Keratinocyte (primary cell): ENCODE measurements at regions not wholly inside any gene's neighbourhood (a gene's known extent, or its start where the extent isn't known, plus 50 kb on each side); places are given as distances from the start of the nearest gene placed in this dataset.

Experiments
- EZH2 ChIP-seq: IDR thresholded peaks from one replicate; pipeline ENCODE4 v1.6.1; 2012; ENCODE audit warnings: inconsistent platforms, mild to moderate bottlenecking, low read length, moderate library complexity
- TF ChIP-seq, protein P1 (sequence below), 3 experiments: IDR thresholded peaks in 1 of 3; conservative IDR thresholded peaks in 1 of 3; optimal IDR thresholded peaks in 1 of 3; 2 replicates in 2 of 3; 3 replicates in 1 of 3; pipeline versions ENCODE3 to v1.5.1; 2011; ENCODE audit warnings: low read length in 3 of 3, mild to moderate bottlenecking in 3 of 3, moderate library complexity in 2 of 3, control low read depth in 1 of 3, inconsistent platforms in 1 of 3; ENCODE audit not compliant: insufficient read depth in 2 of 3; ENCODE audit errors: extremely low read depth in 1 of 3

- TF ChIP-seq, protein P1, sequence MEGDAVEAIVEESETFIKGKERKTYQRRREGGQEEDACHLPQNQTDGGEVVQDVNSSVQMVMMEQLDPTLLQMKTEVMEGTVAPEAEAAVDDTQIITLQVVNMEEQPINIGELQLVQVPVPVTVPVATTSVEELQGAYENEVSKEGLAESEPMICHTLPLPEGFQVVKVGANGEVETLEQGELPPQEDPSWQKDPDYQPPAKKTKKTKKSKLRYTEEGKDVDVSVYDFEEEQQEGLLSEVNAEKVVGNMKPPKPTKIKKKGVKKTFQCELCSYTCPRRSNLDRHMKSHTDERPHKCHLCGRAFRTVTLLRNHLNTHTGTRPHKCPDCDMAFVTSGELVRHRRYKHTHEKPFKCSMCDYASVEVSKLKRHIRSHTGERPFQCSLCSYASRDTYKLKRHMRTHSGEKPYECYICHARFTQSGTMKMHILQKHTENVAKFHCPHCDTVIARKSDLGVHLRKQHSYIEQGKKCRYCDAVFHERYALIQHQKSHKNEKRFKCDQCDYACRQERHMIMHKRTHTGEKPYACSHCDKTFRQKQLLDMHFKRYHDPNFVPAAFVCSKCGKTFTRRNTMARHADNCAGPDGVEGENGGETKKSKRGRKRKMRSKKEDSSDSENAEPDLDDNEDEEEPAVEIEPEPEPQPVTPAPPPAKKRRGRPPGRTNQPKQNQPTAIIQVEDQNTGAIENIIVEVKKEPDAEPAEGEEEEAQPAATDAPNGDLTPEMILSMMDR (optimal IDR thresholded peaks at IDR 0.05 in 1 of 3, IDR thresholded peaks at IDR 0.05 in 1 of 3, conservative IDR thresholded peaks at IDR 0.05 in 1 of 3; ENCODE audit: extremely low read depth in 1 of 3, insufficient read depth in 2 of 3, low read length in 3 of 3), result no peak
- no peak for TF ChIP-seq EZH2
Measured at GRCh38 chr12:92400006-92400405, 254.4 kb upstream of the BTG1 start.
